Umbilical cord (tissue), 1 donor: ENCODE measurements at regions not wholly inside any gene's neighbourhood (a gene's known extent, or its start where the extent isn't known, plus 50 kb on each side); places are given as distances from the start of the nearest gene placed in this dataset.

ENCODE experiments used
- DNase-seq: peaks from one replicate; pipeline ENCODE4 v3.0.0-alpha.2; 2015; ENCODE audit warnings: low spot score

GRCh38 chr3:1823867-1824266, 274.8 kb upstream of the CNTN4 start:
- no peak for DNase-seq

DNA sequence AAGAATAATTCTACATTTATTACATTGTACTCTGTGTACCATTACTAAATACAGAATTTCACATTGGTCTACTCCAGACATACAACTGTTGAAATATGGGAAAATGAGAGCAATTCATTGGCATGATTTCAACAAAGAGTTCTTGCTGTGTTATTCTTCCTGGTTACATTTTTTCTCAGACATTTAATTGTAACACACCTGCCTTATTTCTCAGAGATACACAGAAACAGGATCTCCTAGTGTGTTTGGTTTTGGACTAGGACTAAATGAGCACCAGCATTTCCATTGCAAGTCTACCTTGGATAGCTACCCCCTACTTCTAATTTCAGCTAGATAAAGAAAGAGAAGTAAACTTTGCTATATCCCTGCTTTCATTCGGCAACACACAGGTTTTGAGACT, 274.3 kb upstream of the CNTN4 start:
- no peak for DNase-seq

GRCh38 chr3:1828519-1828918, 270.1 kb upstream of the CNTN4 start:
- DNase-seq = no peak

- DNase-seq = no peak
Measured at GRCh38 chr3:1830851-1831250, 267.8 kb upstream of the CNTN4 start.

GRCh38 chr3:1832395-1832794, 266.3 kb upstream of the CNTN4 start:
- DNase-seq = no peak

DNA sequence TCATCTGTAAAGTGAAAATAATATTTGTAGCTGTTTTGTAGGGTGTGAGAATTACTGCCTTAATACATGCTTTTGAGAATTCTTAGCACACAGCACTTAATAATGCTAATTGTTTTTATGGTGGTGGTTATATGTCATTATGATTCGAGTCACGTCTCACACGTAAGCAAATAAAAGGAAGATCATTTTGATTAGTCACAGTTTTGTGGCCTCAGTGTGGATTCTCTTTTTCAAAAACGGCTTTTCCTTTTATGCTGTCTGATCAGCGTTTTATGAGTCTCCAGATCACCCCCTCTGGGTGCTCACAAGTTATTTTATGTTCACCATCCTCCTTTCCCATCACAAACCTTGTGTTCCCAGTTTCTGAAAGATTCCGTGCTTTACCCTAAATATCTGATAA, 255.6 kb upstream of the CNTN4 start:
- DNase-seq = no peak

DNA sequence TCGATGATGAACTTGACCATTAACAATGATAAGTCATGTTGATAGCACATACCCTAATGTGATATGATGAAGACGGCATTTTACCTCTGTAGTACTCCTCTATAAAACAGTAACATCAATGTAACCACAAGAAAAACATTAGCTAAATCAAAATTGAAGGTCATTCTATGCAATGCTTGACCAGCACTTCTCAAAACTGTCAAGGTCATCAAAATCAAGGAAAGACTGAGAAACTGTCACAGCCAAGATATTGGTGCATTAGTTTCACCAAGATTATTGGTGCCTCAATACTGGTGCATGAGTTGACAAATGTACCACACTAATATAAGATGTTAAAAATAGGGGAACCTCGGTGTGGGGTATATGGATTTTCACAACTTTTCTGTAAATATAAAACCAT, 251.1 kb upstream of the CNTN4 start:
- DNase-seq = no peak

DNA sequence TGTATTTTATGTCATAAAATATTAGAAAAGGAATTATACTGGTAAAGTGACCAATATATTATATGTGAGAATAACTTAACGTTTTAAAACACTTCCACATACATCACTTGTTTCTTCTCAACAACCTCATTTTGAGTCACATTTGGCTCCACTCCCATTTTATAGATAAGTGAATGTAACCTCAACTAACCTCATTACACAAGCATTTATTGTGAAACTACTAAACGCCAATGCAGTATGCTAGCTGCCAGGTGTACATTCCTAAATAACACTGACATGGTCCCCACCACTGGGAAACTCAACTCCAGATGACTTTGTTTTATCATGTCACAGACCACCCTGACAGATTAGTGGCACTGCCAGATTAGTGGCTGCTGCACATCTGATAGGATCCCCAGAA, 249.7 kb upstream of the CNTN4 start:
- no peak for DNase-seq

- no peak for DNase-seq
Measured at GRCh38 chr3:1852950-1853349, 245.7 kb upstream of the CNTN4 start.

GRCh38 chr3:1855841-1856240, 242.8 kb upstream of the CNTN4 start:
- no peak for DNase-seq

DNA sequence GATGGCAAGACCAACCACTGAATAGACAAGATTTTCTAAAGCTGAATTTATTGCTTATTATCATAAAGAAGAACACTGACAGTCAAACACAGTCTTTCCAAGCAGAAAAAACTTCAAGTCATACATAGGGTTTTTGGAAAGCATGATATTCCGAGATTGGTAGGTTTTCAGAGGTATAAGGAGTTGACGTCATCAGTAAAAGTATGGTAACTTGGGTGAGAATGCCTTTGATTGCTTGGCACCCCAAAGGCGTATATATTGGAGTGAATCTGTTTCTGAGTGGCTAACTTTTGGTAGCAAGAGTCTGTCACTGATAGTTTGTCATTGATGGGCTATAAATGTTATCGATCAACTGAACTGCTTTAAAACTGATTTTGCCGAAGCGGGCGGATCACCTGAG, 227.9 kb upstream of the CNTN4 start:
- no peak for DNase-seq

DNA sequence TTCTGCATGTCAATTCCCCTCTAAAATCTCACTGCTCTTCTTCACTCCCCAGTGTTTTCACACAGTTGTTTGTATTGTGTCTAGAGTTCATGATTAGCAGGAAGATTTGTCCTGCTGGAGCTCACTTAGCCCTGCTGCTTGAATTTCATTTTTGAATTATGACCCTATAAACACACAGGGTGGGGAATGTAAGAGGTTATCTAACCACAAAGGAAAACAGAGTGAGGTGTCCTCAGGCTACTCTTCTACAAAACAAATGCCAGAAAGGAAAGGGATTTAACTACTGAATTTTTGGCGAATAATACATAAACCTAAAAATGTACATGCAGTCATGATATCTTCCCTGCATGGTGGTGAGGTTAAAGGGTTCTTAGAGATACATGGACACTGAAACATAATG, 215.1 kb upstream of the CNTN4 start:
- peak; percentile 11 for DNase-seq

- no peak for DNase-seq
Measured at GRCh38 chr3:1892459-1892858, 206.2 kb upstream of the CNTN4 start.

DNA sequence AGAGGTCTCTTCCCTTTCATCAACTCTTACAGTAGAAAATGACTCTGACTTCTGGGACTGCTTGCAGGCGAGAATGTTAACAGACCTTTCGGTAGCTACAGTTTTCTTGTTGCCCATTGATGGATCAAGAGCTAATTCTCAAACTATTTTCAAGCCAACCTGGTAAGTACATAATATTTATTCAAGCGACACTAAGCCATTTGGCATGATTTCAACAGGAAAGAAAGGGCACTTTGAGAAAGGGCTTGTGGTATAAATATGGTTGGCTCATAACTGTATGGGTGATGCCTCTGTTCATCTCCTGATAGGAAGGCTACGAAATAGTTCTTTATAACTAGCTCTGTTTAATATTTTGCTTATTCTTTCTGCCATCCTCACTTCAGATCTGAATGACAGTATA, 196.2 kb upstream of the CNTN4 start:
- DNase-seq = peak; percentile 1

- no peak for DNase-seq
Measured at GRCh38 chr3:1903111-1903510, 195.6 kb upstream of the CNTN4 start.

DNA sequence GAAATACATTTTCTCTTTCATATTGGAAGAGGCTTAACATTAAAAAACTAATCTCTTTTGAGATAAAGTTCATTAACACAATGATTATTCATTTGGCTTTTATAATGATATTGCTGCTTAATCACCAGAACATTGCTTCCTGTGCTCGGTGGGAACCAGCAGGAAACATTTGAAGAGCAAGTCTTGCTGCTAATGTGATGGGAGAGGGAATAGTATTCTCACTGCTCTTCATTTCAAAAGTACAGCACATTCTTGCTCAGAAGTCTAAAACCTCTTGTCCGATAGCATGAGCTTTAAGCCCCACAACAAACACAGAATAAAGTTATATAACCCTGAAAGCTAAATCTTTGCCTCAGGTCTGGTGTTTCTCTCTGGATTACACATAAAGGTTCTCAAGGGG, 190.8 kb upstream of the CNTN4 start:
- DNase-seq = no peak

GRCh38 chr3:1908651-1909445, 189.8 kb upstream of the CNTN4 start:
- peak; percentile 49 for DNase-seq

GRCh38 chr3:1910322-1910721, 188.3 kb upstream of the CNTN4 start:
- no peak for DNase-seq

DNA sequence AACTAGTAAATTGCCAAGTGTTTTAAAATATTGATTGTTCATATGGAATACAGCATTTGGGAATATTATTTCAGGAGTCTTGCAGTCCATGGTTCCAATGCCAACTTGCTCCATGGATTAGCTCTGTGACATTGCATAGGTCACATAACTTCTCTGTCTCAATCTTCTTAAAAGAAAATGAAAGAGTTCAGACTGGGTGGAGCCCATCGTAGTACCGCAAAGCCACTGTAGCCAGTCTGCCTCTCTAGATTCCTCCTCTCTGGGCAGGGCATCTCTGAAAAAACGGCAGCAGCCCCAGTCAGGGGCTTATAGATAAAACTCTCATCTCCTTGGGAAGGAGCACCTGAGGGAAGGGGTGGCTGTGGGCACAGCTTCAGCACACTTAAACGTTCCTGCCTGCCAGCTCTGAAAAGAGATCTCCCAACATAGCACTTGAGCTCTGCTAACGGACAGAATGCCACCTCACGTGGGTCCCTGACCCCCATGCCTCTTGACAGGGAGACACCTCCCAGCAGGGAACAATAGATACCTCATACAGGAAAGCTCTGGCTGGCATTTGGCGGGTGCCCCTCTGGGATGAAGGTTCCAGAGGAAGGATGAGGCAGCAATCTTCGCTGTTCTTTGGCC, 168.8 kb upstream of the CNTN4 start:
- DNase-seq = no peak

DNA sequence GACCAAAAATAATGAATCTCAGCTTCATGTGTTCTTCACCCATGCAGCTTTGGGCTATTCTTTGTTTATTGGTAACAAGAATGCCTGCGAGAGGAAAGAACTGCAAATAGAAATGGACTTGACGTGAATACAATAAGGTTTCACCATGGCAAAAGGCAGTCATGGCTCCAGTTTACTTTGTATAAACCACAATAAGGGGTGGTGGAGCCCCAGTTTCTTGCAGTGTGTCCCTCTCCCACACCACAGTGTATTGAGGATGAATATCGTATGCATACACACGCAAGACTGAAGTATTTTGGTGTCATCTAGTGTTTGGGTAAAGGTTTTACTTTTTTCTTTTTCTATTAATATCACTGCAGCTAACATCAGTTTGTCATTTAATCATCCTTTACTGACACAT, 159.7 kb upstream of the CNTN4 start:
- DNase-seq = no peak

DNA sequence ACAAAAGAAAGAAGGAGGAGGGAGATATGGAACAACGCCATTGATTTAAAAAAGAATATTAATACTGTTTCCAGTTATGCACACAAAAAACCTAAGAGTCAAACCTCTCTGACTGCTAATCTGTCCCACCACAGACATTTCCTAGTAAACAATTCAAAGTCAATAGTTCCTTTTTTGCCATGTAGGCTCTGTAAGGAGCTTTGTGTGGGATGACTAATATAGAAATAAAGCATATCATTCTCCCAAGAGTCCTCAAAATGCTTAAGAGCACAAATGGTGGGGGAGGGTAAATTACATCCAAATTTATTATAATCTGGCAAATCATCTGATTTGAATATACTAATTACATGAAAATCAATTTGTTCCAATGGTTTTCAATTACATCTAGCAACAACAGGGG, 155.9 kb upstream of the CNTN4 start:
- peak; percentile 5 for DNase-seq

DNA sequence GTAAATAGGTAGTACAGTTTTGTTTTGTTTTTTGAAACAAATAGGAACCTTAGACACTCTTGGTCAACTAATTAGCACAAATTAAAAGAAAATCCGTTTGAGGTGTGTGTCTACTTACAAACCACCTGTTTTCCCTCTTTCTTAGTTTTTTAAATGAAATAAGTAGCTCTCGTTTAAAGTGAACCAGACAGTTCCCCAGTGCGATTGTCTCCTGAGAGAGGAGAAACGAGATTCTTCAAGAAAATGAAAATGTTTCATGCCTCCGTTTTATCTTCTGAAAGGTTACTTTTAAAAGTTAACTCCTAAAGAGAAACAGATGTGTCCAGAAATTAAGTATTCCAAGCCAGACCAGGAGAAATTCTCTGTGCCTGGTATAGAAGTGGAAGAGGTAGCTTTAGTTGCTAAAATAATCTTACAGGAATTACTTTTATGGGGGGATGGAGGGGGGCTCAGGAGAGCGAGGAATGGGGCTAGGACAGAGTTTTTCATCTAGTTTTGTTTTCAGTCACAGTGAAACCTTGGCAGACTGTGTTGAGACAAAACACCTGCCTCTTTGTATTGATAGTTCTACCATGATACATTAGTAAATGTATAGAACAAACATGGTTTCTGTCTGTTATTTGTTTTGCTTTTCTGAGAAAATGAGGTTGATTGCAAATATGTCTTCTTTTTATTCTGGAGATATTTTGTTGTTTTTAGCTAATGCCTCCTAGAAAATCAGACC, 155.1 kb upstream of the CNTN4 start:
- no peak for DNase-seq

DNA sequence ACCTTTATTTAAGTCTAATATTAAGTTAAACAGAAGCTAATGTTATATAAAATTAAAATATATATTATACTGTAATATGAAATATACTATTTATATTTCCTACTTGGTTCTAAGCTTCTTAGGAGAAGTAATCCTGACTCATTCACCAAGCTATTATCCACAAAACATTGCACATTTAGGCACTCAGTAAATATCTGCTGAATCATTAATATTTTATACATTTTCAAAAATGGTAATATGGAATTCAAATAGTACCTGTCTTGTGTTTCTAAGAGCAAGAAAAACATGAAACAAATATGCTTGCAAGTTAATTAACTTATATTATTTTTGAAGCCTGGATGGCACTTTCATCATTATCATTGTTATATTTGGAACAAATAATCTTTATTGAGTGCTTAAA, 153.0 kb upstream of the CNTN4 start:
- no peak for DNase-seq
